ENCODE measurements at regions not wholly inside any gene's neighbourhood (a gene's known extent, or its start where the extent isn't known, plus 50 kb on each side); places are given as distances from the start of the nearest gene placed in this dataset.

GRCh38 chr2:82848285-82848684 is 1610.8 kb downstream of the SUCLG1 start:
- H3K4me3 ChIP-seq (replicated peaks in 1 of 2; ENCODE audit: low read depth in 2 of 2, low read length in 2 of 2) = no peak overlapping the region
- no peak for DNase-seq (ENCODE audit: low read depth in 2 of 2)
- no peak for TF ChIP-seq CTCF (IDR thresholded peaks at IDR 0.05; ENCODE audit: low read depth, low read length)

- no peak overlapping the region for H3K4me3 ChIP-seq (replicated peaks in 1 of 2; ENCODE audit: low read depth in 2 of 2, low read length in 2 of 2)
- no peak for TF ChIP-seq CTCF (IDR thresholded peaks at IDR 0.05; ENCODE audit: low read depth, low read length)
- no peak for DNase-seq (ENCODE audit: low read depth in 2 of 2)
Observed at GRCh38 chr2:82839036-82839435, 1620.0 kb downstream of the SUCLG1 start.

- no peak for TF ChIP-seq CTCF (IDR thresholded peaks at IDR 0.05; ENCODE audit: low read depth, low read length)
- H3K4me3 ChIP-seq (replicated peaks in 1 of 2; ENCODE audit: low read depth in 2 of 2, low read length in 2 of 2) = no peak overlapping the region
- peak; percentile 80 to 89 for DNase-seq (ENCODE audit: low read depth in 2 of 2)
Observed at GRCh38 chr2:82837588-82838304, 1621.3 kb downstream of the SUCLG1 start.

GRCh38 chr2:82834893-82835292 is 1624.2 kb downstream of the SUCLG1 start:
- TF ChIP-seq CTCF (IDR thresholded peaks at IDR 0.05; ENCODE audit: low read depth, low read length) = no peak

GRCh38 chr2:82827426-82827825 is 1631.7 kb downstream of the SUCLG1 start:
- H3K4me3 ChIP-seq (replicated peaks in 1 of 2; ENCODE audit: low read depth in 2 of 2, low read length in 2 of 2) = no peak overlapping the region
- TF ChIP-seq CTCF (IDR thresholded peaks at IDR 0.05; ENCODE audit: low read depth, low read length) = no peak
- DNase-seq (ENCODE audit: low read depth in 2 of 2) = no peak

More at GRCh38 chr2:82834893-82835292, 1624.2 kb downstream of the SUCLG1 start:
- H3K4me3 ChIP-seq (replicated peaks in 1 of 2; ENCODE audit: low read depth in 2 of 2, low read length in 2 of 2) = no peak overlapping the region
- no peak for DNase-seq (ENCODE audit: low read depth in 2 of 2)

GRCh38 chr2:82826437-82826836 is 1632.6 kb downstream of the SUCLG1 start:
- no peak for TF ChIP-seq CTCF (IDR thresholded peaks at IDR 0.05; ENCODE audit: low read depth, low read length)
- no peak for DNase-seq (ENCODE audit: low read depth in 2 of 2)
- no peak overlapping the region for H3K4me3 ChIP-seq (replicated peaks in 1 of 2; ENCODE audit: low read depth in 2 of 2, low read length in 2 of 2)
